ENCODE measurements at regions not wholly inside any gene's neighbourhood (a gene's known extent, or its start where the extent isn't known, plus 50 kb on each side); places are given as distances from the start of the nearest gene placed in this dataset.
"Not testable (repeated sequence)": the region's sequence is repeated elsewhere in the genome, so short reads cannot be mapped to it uniquely, and the experiment has no call there.

GRCh38 chr7:155935005-155935557 lies 122.8 kb upstream of the SHH start:
- no peak for TF ChIP-seq CTCF (IDR thresholded peaks at IDR 0.05; ENCODE audit: low read depth, low read length, missing control alignments)
- DNase-seq (ENCODE audit: low read depth), result no peak
- in situ Hi-C loops (cut with HindIII; ENCODE audit: low sequenced_read_pairs), result no loop called here
- no peak overlapping the region for H3K4me3 ChIP-seq (ENCODE audit: low read depth, low read length)

GRCh38 chr7:155932324-155932723 lies 120.1 kb upstream of the SHH start:
- H3K4me3 ChIP-seq (ENCODE audit: low read depth, low read length); DNase-seq (ENCODE audit: low read depth); in situ Hi-C loops (cut with HindIII; ENCODE audit: low sequenced_read_pairs): not testable (repeated sequence)

- no peak for DNase-seq (ENCODE audit: low read depth)
- TF ChIP-seq CTCF (IDR thresholded peaks at IDR 0.05; ENCODE audit: low read depth, low read length, missing control alignments), result no peak
- H3K4me3 ChIP-seq (ENCODE audit: low read depth, low read length), result no peak overlapping the region
- in situ Hi-C loops (cut with HindIII; ENCODE audit: low sequenced_read_pairs), result no loop called here
Observed at GRCh38 chr7:155931396-155932085, 119.3 kb upstream of the SHH start.

- no peak for TF ChIP-seq CTCF (IDR thresholded peaks at IDR 0.05; ENCODE audit: low read depth, low read length, missing control alignments)
- H3K4me3 ChIP-seq (ENCODE audit: low read depth, low read length), result no peak overlapping the region
- DNase-seq (ENCODE audit: low read depth), result no peak
- in situ Hi-C loops (cut with HindIII; ENCODE audit: low sequenced_read_pairs), result no loop called here
Observed at GRCh38 chr7:155930527-155930926, 118.3 kb upstream of the SHH start.

- no peak for TF ChIP-seq CTCF (IDR thresholded peaks at IDR 0.05; ENCODE audit: low read depth, low read length, missing control alignments)
- in situ Hi-C loops (cut with HindIII; ENCODE audit: low sequenced_read_pairs), result no loop called here
Observed at GRCh38 chr7:155930061-155930460, 117.8 kb upstream of the SHH start.

GRCh38 chr7:155928583-155928982 lies 116.3 kb upstream of the SHH start:
- no peak for TF ChIP-seq CTCF (IDR thresholded peaks at IDR 0.05; ENCODE audit: low read depth, low read length, missing control alignments)
- in situ Hi-C loops (cut with HindIII; ENCODE audit: low sequenced_read_pairs), result no loop called here

More at GRCh38 chr7:155930061-155930460, 117.8 kb upstream of the SHH start:
- H3K4me3 ChIP-seq (ENCODE audit: low read depth, low read length), result no peak overlapping the region
- DNase-seq (ENCODE audit: low read depth), result no peak

GRCh38 chr7:155927905-155928304 lies 115.6 kb upstream of the SHH start:
- H3K4me3 ChIP-seq (ENCODE audit: low read depth, low read length), result no peak overlapping the region
- no peak for TF ChIP-seq CTCF (IDR thresholded peaks at IDR 0.05; ENCODE audit: low read depth, low read length, missing control alignments)
- DNase-seq (ENCODE audit: low read depth), result no peak
- in situ Hi-C loops (cut with HindIII; ENCODE audit: low sequenced_read_pairs), result no loop called here

More at GRCh38 chr7:155928583-155928982, 116.3 kb upstream of the SHH start:
- no peak for DNase-seq (ENCODE audit: low read depth)
- H3K4me3 ChIP-seq (ENCODE audit: low read depth, low read length), result no peak overlapping the region

All from astrocyte of the cerebellum (primary cell).